ENCODE measurements at regions not wholly inside any gene's neighbourhood (a gene's known extent, or its start where the extent isn't known, plus 50 kb on each side); places are given as distances from the start of the nearest gene placed in this dataset.
"Not testable (repeated sequence)": the region's sequence is repeated elsewhere in the genome, so short reads cannot be mapped to it uniquely, and the experiment has no call there.

DNA sequence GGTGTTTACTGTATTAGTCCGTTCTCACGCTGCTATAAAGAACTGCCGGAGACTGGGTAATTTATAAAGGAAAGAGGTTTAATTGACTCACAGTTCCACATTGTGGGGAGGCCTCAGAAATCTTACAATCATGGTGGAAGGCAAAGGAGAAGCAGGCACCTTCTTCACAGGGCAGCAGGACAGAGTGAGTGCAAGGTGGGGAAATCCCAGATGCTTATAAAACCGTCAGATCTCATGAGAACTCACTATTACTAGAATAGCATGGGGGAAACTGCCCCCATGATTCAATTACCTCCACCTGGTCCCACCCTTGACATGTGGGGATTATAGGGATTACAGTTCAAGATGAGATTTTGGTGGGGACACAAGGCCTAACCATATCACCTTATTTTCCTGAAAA is 60.1 kb upstream of the IFNGR1 start:
- TF ChIP-seq, protein P1, sequence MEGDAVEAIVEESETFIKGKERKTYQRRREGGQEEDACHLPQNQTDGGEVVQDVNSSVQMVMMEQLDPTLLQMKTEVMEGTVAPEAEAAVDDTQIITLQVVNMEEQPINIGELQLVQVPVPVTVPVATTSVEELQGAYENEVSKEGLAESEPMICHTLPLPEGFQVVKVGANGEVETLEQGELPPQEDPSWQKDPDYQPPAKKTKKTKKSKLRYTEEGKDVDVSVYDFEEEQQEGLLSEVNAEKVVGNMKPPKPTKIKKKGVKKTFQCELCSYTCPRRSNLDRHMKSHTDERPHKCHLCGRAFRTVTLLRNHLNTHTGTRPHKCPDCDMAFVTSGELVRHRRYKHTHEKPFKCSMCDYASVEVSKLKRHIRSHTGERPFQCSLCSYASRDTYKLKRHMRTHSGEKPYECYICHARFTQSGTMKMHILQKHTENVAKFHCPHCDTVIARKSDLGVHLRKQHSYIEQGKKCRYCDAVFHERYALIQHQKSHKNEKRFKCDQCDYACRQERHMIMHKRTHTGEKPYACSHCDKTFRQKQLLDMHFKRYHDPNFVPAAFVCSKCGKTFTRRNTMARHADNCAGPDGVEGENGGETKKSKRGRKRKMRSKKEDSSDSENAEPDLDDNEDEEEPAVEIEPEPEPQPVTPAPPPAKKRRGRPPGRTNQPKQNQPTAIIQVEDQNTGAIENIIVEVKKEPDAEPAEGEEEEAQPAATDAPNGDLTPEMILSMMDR (IDR thresholded peaks at IDR 0.05 in 4 of 5, conservative IDR thresholded peaks at IDR 0.05 in 1 of 5) = not testable (repeated sequence)
- TF ChIP-seq POLR2A (IDR thresholded peaks at IDR 0.05) = not testable (repeated sequence)

All from gastrocnemius medialis (tissue), 4 donors.